Stimulated activated CD4-positive, alpha-beta T cell treated with anti-CD3 and anti-CD28 coated beads, Interleukin-15, amount 100 ng/mL, for 1 hour (primary cell): ENCODE measurements at regions not wholly inside any gene's neighbourhood (a gene's known extent, or its start where the extent isn't known, plus 50 kb on each side); places are given as distances from the start of the nearest gene placed in this dataset.
"Not testable (repeated sequence)": the region's sequence is repeated elsewhere in the genome, so short reads cannot be mapped to it uniquely, and the experiment has no call there.

ENCODE experiments used
- DNase-seq, 2 donors: peaks; one replicate each; pipeline ENCODE4 v3.0.0-alpha.2; 2020; ENCODE audit warnings: low read depth in 1 of 2, low spot score in 1 of 2

DNA sequence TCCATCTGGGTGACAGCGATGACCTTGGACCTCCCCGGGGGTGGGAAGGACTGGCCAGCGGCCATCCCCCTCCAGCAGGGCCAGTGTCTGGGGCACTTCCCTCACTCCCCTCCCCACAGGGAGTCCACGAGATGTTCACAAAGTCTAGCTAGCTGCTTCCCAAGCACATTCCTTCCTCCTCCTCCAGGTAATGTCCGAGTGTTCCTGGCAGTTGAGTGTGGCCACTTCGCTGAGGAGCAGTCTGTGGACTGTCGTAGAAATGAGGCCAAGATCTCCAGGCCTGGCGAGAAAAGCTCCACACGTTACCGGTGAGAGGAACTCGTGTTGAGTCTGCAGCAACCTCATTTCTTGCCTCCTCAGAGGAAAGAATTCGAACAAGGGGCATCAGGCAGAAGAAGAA is 425.5 kb downstream of the BRD1 start:
- DNase-seq = no peak

GRCh38 chr22:49400941-49401598 is 426.6 kb downstream of the BRD1 start:
- DNase-seq = no peak

- no peak for DNase-seq
These were observed 427.3 kb downstream of the BRD1 start for GRCh38 chr22:49400136-49400940.

DNA sequence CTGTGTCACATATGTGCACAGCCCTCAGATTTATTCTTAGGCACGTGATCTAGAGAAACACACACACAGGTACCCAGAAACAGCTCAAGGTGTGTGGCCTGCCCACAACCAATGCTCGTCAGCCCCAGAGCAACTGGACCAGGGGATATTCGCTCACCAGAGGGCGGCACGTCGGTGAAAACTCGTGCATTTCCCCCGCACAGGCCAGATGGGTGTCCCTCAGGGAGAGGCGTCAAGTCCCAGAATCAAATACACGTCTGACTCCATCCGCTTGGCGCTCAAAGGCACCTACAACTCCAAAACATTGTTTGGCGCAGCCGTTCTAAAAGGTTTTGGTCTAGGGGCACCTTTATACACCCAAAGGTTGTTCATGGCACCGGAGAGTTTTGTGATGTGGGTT is 429.0 kb downstream of the BRD1 start:
- DNase-seq = no peak

DNA sequence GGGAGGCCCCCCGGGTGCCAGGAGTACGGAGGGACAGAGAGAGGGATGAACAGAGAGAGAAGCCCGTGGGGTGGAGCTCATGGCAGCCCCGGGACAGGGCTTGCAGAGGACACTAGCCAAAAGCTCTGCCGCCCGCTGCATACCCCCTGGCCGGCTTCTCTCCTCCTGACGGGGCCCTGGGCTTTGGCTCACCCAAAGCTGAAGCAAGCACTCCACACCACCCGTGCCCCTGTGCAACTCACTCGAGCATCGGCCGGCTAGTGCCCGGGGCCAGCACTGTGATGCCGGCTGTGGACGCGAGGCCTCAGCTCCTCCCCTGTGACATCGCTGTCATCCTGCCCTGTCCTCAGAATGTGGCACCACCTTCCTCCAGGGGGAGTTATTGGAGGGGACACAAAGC is 429.6 kb downstream of the BRD1 start:
- no peak for DNase-seq

DNA sequence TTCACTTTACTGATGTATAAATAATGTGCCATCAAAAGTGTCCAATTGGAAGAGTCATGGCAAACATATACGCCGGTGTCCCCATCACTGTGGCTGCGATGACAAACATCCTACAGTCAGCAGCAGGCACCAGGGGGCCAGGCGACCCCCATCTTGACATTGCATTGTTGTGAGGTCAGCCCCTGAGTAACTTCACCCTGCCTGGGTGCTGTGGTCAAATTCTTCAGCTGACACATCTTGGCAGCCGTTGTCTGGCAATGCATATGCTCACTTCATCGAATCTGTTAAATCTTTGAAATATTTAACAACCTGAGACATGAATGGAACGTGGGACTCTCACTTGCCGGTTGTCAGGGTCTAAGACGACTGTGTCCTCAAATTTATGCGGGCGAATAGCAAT is 430.9 kb downstream of the BRD1 start:
- DNase-seq = no peak

DNA sequence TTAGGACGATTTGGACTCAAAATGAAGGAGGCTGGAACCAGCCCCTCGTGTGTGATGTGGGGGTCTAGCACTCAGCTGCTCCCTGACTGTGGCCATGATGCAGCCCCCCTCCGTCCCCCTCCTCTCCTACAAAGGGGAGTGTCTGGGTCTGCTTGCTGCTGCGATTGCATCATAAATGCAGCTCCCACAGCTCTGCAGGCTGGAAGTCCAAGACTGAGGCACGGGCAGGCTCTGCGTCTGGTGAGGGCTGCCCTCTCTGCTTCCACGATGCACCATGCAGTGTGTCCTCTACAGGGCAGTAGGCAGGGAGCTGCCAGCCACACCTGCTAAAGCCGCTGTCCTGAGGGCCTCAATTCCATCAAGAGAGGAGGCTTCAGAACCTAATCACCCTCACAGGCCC is 432.1 kb downstream of the BRD1 start:
- DNase-seq = no peak

DNA sequence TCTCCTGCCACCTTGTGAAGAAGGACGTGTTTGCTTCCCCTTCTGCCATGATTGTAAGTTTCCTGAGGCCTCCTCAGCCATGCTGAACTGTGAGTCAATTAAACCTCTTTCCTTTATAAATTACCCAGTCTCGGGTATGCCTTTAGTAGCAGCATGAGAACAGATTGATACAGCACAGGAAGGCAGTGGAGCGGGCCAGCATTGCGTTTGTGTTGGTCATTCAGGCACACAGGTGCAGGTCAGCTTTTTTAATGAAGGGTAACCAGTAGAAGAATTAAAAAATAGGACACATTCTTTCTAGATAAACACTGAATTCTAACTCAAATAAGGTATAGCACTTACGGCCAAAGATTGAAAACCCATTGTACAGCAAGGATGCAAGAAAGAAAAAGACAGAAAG is 432.6 kb downstream of the BRD1 start:
- DNase-seq = not testable (repeated sequence)

- no peak for DNase-seq
These were observed 433.4 kb downstream of the BRD1 start for GRCh38 chr22:49394116-49394785.

- DNase-seq = no peak
These were observed 434.1 kb downstream of the BRD1 start for GRCh38 chr22:49393526-49393925.

DNA sequence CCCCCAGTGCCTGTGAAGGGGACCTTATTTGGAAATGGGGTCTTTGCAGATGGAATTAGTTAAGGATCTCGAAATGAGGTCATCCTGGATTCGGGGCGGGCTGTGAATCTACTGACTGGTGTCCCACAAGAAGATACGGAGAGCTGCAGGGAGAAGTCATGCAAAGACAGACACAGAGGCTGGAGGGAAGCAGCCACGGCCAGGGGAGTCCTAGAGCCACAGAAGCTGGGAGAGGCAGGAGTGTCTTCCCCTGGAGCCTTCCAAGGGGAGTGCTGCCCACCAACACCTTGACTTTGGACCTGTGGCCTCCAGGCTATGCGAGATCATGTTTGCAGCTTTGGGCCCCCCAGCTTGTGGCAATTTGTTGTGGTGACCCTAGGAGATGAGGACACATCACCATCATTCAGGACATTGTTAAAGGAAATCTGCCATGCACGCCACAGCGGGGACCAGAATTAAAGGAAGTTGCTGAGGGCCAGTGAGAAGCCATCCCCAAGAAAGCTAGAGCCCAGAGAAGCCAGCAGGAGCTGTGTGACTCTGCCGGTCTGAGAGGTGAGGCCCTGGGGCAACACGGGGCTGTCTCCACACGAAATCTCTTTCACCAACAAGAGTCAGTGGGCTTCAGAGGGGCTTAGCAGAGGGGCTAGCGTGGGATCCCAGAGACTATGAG is 434.7 kb downstream of the BRD1 start:
- no peak for DNase-seq

DNA sequence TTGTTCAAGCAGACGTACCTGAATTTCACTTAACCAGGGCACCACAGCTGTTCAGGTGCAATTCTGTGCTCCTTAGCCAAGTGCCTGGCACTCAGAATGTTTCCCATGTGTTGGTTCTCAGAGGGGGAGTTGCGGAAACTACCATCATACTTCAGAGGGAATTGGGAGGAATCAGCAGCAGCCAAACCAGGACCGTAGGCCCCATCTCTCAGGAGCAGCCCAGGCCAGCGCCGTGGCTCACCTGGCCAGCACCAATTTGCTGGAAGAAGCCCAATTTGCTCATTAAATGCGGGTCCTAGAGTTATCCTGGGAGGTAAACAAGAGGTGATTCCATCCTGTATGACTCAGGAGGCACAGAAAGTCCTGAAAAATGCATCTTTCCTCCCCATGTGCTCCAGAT is 435.4 kb downstream of the BRD1 start:
- DNase-seq = no peak

GRCh38 chr22:49391436-49391835 is 436.2 kb downstream of the BRD1 start:
- DNase-seq = no peak

GRCh38 chr22:49390954-49391353 is 436.7 kb downstream of the BRD1 start:
- no peak for DNase-seq

- DNase-seq = not testable (repeated sequence)
These were observed 443.8 kb downstream of the BRD1 start for GRCh38 chr22:49383909-49384308.

GRCh38 chr22:49382451-49382735 is 445.3 kb downstream of the BRD1 start:
- DNase-seq = no peak

GRCh38 chr22:49381595-49382450 is 445.9 kb downstream of the BRD1 start:
- DNase-seq = no peak

- DNase-seq = no peak
These were observed 446.9 kb downstream of the BRD1 start for GRCh38 chr22:49380828-49381114.

- DNase-seq = no peak
These were observed 447.4 kb downstream of the BRD1 start for GRCh38 chr22:49380095-49380827.

DNA sequence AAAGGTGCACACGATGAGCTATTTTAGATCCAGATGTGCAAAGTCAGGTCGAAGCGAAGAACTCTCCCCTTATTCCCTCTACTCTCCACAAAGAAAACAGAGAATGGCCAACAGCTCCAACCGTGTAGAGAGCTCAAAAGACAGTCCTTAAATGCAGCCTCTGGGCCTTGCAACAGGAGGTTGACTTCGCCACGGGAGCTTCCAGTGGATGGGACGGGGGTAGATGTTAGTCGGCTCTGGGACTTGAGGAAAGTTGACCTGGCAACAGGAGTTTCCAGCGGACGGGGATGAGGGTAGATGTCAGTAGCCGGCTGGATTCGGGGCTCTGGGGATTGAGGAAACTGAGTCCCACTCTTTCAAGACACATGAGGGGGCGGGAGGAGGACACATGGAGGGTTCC is 450.4 kb downstream of the BRD1 start:
- DNase-seq = no peak

- no peak for DNase-seq
These were observed 453.9 kb downstream of the BRD1 start for GRCh38 chr22:49373801-49374226.
